Endothelial cell of umbilical vein (primary cell): ENCODE measurements at regions not wholly inside any gene's neighbourhood (a gene's known extent, or its start where the extent isn't known, plus 50 kb on each side); places are given as distances from the start of the nearest gene placed in this dataset.

Source experiments
- CTCF ChIP-seq, 2 donors: IDR thresholded peaks; 1 replicate in 1 of 2; 2 replicates in 1 of 2; pipeline ENCODE4 v1.5.1; 2011; ENCODE audit warnings: low read length in 2 of 2, mild to moderate bottlenecking in 2 of 2, moderate library complexity in 2 of 2, control low read depth in 1 of 2, inconsistent platforms in 1 of 2, low read depth in 1 of 2; ENCODE audit not compliant: insufficient read depth in 1 of 2; ENCODE audit errors: extremely low read depth in 1 of 2
- MAX ChIP-seq: IDR thresholded peaks from 2 replicates; pipeline ENCODE4 v1.6.1; 2011; ENCODE audit not compliant: insufficient read depth, insufficient read length
- POLR2A ChIP-seq: IDR thresholded peaks from 2 replicates; pipeline ENCODE4 v1.6.1; 2012; ENCODE audit warnings: low read depth, mild to moderate bottlenecking, control low read depth, low read length
- POLR2AphosphoS5 ChIP-seq: IDR thresholded peaks from 2 replicates; pipeline ENCODE4 v1.6.1; 2012; ENCODE audit warnings: low read depth, mild to moderate bottlenecking, control low read depth, low read length, moderate library complexity; ENCODE audit not compliant: insufficient read depth

GRCh38 chr2:81598453-81598852, 1293.9 kb upstream of the LRRTM1 start:
- TF ChIP-seq CTCF (IDR thresholded peaks at IDR 0.05; ENCODE audit: extremely low read depth in 1 of 2, insufficient read depth in 1 of 2, low read depth in 1 of 2, low read length in 2 of 2) (no peak), POLR2AphosphoS5 (no peak), POLR2A (no peak), MAX (no peak)
